Subcutaneous abdominal adipose tissue (tissue), 5 donors: ENCODE measurements at regions not wholly inside any gene's neighbourhood (a gene's known extent, or its start where the extent isn't known, plus 50 kb on each side); places are given as distances from the start of the nearest gene placed in this dataset.
A peak's percentile ranks its signal among the peaks of the same experiment; 100 is the strongest.

ENCODE experiments used
- H3K27ac ChIP-seq: one replicate; pipeline ENCODE4 v1.7.0; 2013; ENCODE audit warnings: low read depth, mild to moderate bottlenecking, inconsistent platforms, low read length, moderate library complexity
- H3K27me3 ChIP-seq, 5 donors: one replicate each; pipeline ENCODE4 v1.7.0; 2013; ENCODE audit warnings: low read length in 5 of 5, inconsistent platforms in 1 of 5; ENCODE audit not compliant: control insufficient read depth in 5 of 5, insufficient read depth in 4 of 5
- H3K36me3 ChIP-seq, 5 donors: one replicate each; pipeline ENCODE4 v1.7.0; 2013; ENCODE audit warnings: low read length in 5 of 5; ENCODE audit not compliant: control insufficient read depth in 5 of 5, insufficient read depth in 5 of 5
- H3K4me1 ChIP-seq, 5 donors: one replicate each; pipeline ENCODE4 v1.7.0; 2013; ENCODE audit warnings: low read length in 5 of 5, mild to moderate bottlenecking in 3 of 5, moderate library complexity in 1 of 5; ENCODE audit not compliant: control insufficient read depth in 5 of 5, insufficient read depth in 5 of 5
- H3K4me3 ChIP-seq, 5 donors: one replicate each; pipeline ENCODE4 v1.7.0; 2013; ENCODE audit warnings: low read length in 5 of 5, low read depth in 1 of 5
- H3K9ac ChIP-seq, 5 donors: one replicate each; pipeline ENCODE4 v1.7.0; 2013; ENCODE audit warnings: low read length in 5 of 5, mild to moderate bottlenecking in 4 of 5, moderate library complexity in 3 of 5
- H3K9me3 ChIP-seq, 5 donors: one replicate each; pipeline ENCODE4 v1.7.0; 2013; ENCODE audit warnings: low read length in 5 of 5; ENCODE audit not compliant: control insufficient read depth in 5 of 5
- donor health status: healthy.
- donor health status: healthy.
- donor health status: healthy.
- donor health status: healthy.
- donor health status: healthy.

GRCh38 chr2:235391921-235392615 lies 101.8 kb upstream of the AGAP1 start:
- Histone ChIP-seq H3K4me1 (peaks cover 0 to 5% (median 0%) of the 10 kb centered on the region in 5 donors), H3K9me3 (peaks cover 0 to 3% (median 0%) of the 10 kb centered on the region in 5 donors), H3K4me3 (peak overlapping the region in 1 of 5 donors; percentile 9), H3K27ac (no peak overlapping the region), H3K9ac (peak overlapping the region in 1 of 5 donors; percentile 19), H3K36me3 (no peaks in the 10 kb centered on the region), H3K27me3 (peaks cover 9 to 21% (median 13%) of the 10 kb centered on the region in 5 donors)

GRCh38 chr2:235394278-235394828 lies 99.5 kb upstream of the AGAP1 start:
- H3K27ac ChIP-seq: no peak overlapping the region
- peaks cover 0 to 3% (median 0%) of the 10 kb centered on the region in 5 donors for H3K9me3 ChIP-seq
- peaks cover 9 to 22% (median 16%) of the 10 kb centered on the region in 5 donors for H3K27me3 ChIP-seq
- no peaks in the 10 kb centered on the region for H3K36me3 ChIP-seq
- H3K4me1 ChIP-seq: peaks cover 0 to 5% (median 0%) of the 10 kb centered on the region in 5 donors
- H3K4me3 ChIP-seq: no peak overlapping the region
- H3K9ac ChIP-seq: no peak overlapping the region

- Histone ChIP-seq H3K4me1 (peaks cover 0 to 5% (median 0%) of the 10 kb centered on the region in 5 donors), H3K4me3 (no peak overlapping the region), H3K27me3 (peaks cover 4 to 16% (median 8%) of the 10 kb centered on the region in 5 donors), H3K9ac (no peak overlapping the region), H3K9me3 (peaks cover 0 to 2% (median 0%) of the 10 kb centered on the region in 5 donors), H3K36me3 (no peaks in the 10 kb centered on the region), H3K27ac (no peak overlapping the region)
Observed at GRCh38 chr2:235396071-235396846, 97.6 kb upstream of the AGAP1 start.

- H3K36me3 ChIP-seq: no peaks in the 10 kb centered on the region
- H3K9me3 ChIP-seq: peaks cover 0 to 2% (median 0%) of the 10 kb centered on the region in 5 donors
- H3K4me1 ChIP-seq: no peaks in the 10 kb centered on the region
- H3K27ac ChIP-seq: no peak overlapping the region
- H3K27me3 ChIP-seq: peaks cover 0 to 7% (median 4%) of the 10 kb centered on the region in 5 donors
- no peak overlapping the region for H3K4me3 ChIP-seq
- no peak overlapping the region for H3K9ac ChIP-seq
Observed at GRCh38 chr2:235398321-235398720, 95.5 kb upstream of the AGAP1 start.

- Histone ChIP-seq H3K4me1 (no peaks in the 10 kb centered on the region), H3K36me3 (no peaks in the 10 kb centered on the region), H3K9me3 (peaks cover 0 to 2% (median 0%) of the 10 kb centered on the region in 5 donors), H3K9ac (no peak overlapping the region), H3K27ac (no peak overlapping the region), H3K27me3 (peaks cover 0 to 7% (median 4%) of the 10 kb centered on the region in 5 donors), H3K4me3 (no peak overlapping the region)
Observed at GRCh38 chr2:235399895-235400294, 93.9 kb upstream of the AGAP1 start.

- H3K9me3 ChIP-seq: peaks cover 0 to 2% (median 0%) of the 10 kb centered on the region in 5 donors
Observed at GRCh38 chr2:235402422-235402821, 91.4 kb upstream of the AGAP1 start.

GRCh38 chr2:235405612-235406361 lies 88.1 kb upstream of the AGAP1 start:
- H3K4me3 ChIP-seq: no peak overlapping the region
- no peak overlapping the region for H3K27ac ChIP-seq
- H3K36me3 ChIP-seq: no peaks in the 10 kb centered on the region
- H3K9me3 ChIP-seq: no peaks in the 10 kb centered on the region
- peaks cover 0 to 4% (median 0%) of the 10 kb centered on the region in 5 donors for H3K4me1 ChIP-seq
- H3K9ac ChIP-seq: no peak overlapping the region
- peaks cover 0 to 4% (median 0%) of the 10 kb centered on the region in 5 donors for H3K27me3 ChIP-seq

More at GRCh38 chr2:235402422-235402821, 91.4 kb upstream of the AGAP1 start:
- no peak overlapping the region for H3K9ac ChIP-seq
- H3K36me3 ChIP-seq: no peaks in the 10 kb centered on the region
- no peak overlapping the region for H3K27ac ChIP-seq
- peaks cover 0 to 4% (median 0%) of the 10 kb centered on the region in 5 donors for H3K4me1 ChIP-seq
- peaks cover 0 to 4% (median 0%) of the 10 kb centered on the region in 5 donors for H3K27me3 ChIP-seq
- H3K4me3 ChIP-seq: no peak overlapping the region

GRCh38 chr2:235406430-235406829 lies 87.4 kb upstream of the AGAP1 start:
- Histone ChIP-seq H3K36me3 (no peaks in the 10 kb centered on the region), H3K9me3 (no peaks in the 10 kb centered on the region), H3K27ac (no peak overlapping the region), H3K4me3 (no peak overlapping the region), H3K27me3 (peaks cover 0 to 4% (median 0%) of the 10 kb centered on the region in 5 donors), H3K9ac (no peak overlapping the region), H3K4me1 (peaks cover 0 to 4% (median 0%) of the 10 kb centered on the region in 5 donors)

GRCh38 chr2:235411905-235412485 lies 81.8 kb upstream of the AGAP1 start:
- no peak overlapping the region for H3K9ac ChIP-seq
- H3K4me3 ChIP-seq: no peak overlapping the region
- peaks cover 0 to under 1% (median 0%) of the 10 kb centered on the region in 5 donors for H3K4me1 ChIP-seq
- no peaks in the 10 kb centered on the region for H3K27me3 ChIP-seq
- H3K9me3 ChIP-seq: no peaks in the 10 kb centered on the region
- no peak overlapping the region for H3K27ac ChIP-seq
- H3K36me3 ChIP-seq: no peaks in the 10 kb centered on the region
